ENCODE measurements at regions not wholly inside any gene's neighbourhood (a gene's known extent, or its start where the extent isn't known, plus 50 kb on each side); places are given as distances from the start of the nearest gene placed in this dataset.
A peak's percentile ranks its signal among the peaks of the same experiment; 100 is the strongest.

GRCh38 chr2:176388861-176389260 is 119.6 kb downstream of the MTX2 start:
- DNase-seq (ENCODE audit: low read depth, low spot score) = peak; percentile 2

GRCh38 chr2:176390276-176391147 is 121.3 kb downstream of the MTX2 start:
- DNase-seq (ENCODE audit: low read depth, low spot score) = peak; percentile 16

- DNase-seq (ENCODE audit: low read depth, low spot score) = no peak
Measured at GRCh38 chr2:176391148-176391419, 121.8 kb downstream of the MTX2 start.

GRCh38 chr2:176392249-176392648 is 123.0 kb downstream of the MTX2 start:
- DNase-seq (ENCODE audit: low read depth, low spot score) = no peak

- DNase-seq (ENCODE audit: low read depth, low spot score) = no peak
Measured at GRCh38 chr2:176392744-176393414, 123.6 kb downstream of the MTX2 start.

- no peak for DNase-seq (ENCODE audit: low read depth, low spot score)
Measured at GRCh38 chr2:176395273-176395854, 126.1 kb downstream of the MTX2 start.

GRCh38 chr2:176398243-176399073 is 129.2 kb downstream of the MTX2 start:
- DNase-seq (ENCODE audit: low read depth, low spot score) = no peak

GRCh38 chr2:176399074-176399598 is 129.9 kb downstream of the MTX2 start:
- DNase-seq (ENCODE audit: low read depth, low spot score) = no peak

GRCh38 chr2:176405477-176405876 is 136.2 kb downstream of the MTX2 start:
- no peak for DNase-seq (ENCODE audit: low read depth, low spot score)

- DNase-seq (ENCODE audit: low read depth, low spot score) = no peak
Measured at GRCh38 chr2:176407706-176408105, 138.5 kb downstream of the MTX2 start.

GRCh38 chr2:176409671-176410070 is 140.4 kb downstream of the MTX2 start:
- no peak for DNase-seq (ENCODE audit: low read depth, low spot score)

- no peak for DNase-seq (ENCODE audit: low read depth, low spot score)
Measured at GRCh38 chr2:176412136-176412535, 142.9 kb downstream of the MTX2 start.

- DNase-seq (ENCODE audit: low read depth, low spot score) = no peak
Measured at GRCh38 chr2:176413786-176414185, 144.5 kb downstream of the MTX2 start.

GRCh38 chr2:176414641-176415040 is 145.4 kb downstream of the MTX2 start:
- DNase-seq (ENCODE audit: low read depth, low spot score) = no peak

- no peak for DNase-seq (ENCODE audit: low read depth, low spot score)
Measured at GRCh38 chr2:176415174-176415895, 146.1 kb downstream of the MTX2 start.

- DNase-seq (ENCODE audit: low read depth, low spot score) = no peak
Measured at GRCh38 chr2:176415937-176416499, 146.8 kb downstream of the MTX2 start.

- no peak for DNase-seq (ENCODE audit: low read depth, low spot score)
Measured at GRCh38 chr2:176418768-176419167, 149.5 kb downstream of the MTX2 start.

GRCh38 chr2:176419591-176420071 is 150.4 kb downstream of the MTX2 start:
- DNase-seq (ENCODE audit: low read depth, low spot score) = peak; percentile 49

- no peak for DNase-seq (ENCODE audit: low read depth, low spot score)
Measured at GRCh38 chr2:176421297-176422050, 152.2 kb downstream of the MTX2 start.

GRCh38 chr2:176423819-176424218 is 154.6 kb downstream of the MTX2 start:
- no peak for DNase-seq (ENCODE audit: low read depth, low spot score)

Measured in astrocyte of the hippocampus (primary cell).